KOPT-K1 (cell line): ENCODE measurements at regions not wholly inside any gene's neighbourhood (a gene's known extent, or its start where the extent isn't known, plus 50 kb on each side); places are given as distances from the start of the nearest gene placed in this dataset.

Experiments used
- H3K27ac ChIP-seq: fragments of 200-600 bp; sonication (generic); 2 replicates; pipeline ENCODE4 v1.5.1; 2016; ENCODE audit warnings: antibody characterized with exemption, mild to moderate bottlenecking, low read depth, low read length; ENCODE audit not compliant: poor library complexity, severe bottlenecking
- H3K36me3 ChIP-seq: fragments of 200-600 bp; sonication (generic); 2 replicates; pipeline ENCODE4 v1.5.1; 2017; ENCODE audit warnings: antibody characterized with exemption, mild to moderate bottlenecking, low read length, moderate library complexity; ENCODE audit not compliant: insufficient read depth
- H3K9me3 ChIP-seq: fragments of 200-600 bp; sonication (generic); 2 replicates; pipeline ENCODE4 v1.5.1; 2017; ENCODE audit warnings: antibody characterized with exemption, low read length, mild to moderate bottlenecking; ENCODE audit not compliant: insufficient read depth, poor library complexity, severe bottlenecking

GRCh38 chr2:146939991-146940685, 904.7 kb upstream of the ACVR2A start:
- Histone ChIP-seq H3K36me3 (no peaks in the 10 kb centered on the region), H3K27ac (no peak overlapping the region), H3K9me3 (no peaks in the 10 kb centered on the region)

DNA sequence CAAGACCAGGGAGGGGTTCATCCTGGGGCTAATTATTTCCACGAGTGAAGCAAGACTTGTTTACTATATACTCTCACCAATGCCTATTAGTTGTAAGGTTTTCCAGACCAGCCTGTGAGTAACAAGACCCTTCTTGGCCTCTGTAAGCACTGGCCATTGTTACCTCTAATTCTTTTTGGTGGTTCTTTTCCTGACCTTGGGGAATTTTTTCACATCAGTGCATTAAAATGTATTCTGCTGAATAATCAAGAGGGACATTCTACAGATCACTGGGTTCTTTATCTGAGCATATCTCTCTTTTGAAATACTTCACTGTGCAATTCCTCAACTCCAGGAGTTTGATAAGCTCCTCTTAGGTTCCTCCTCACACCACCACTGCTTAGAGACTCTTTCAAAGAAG, 909.9 kb upstream of the ACVR2A start:
- Histone ChIP-seq H3K9me3 (no peaks in the 10 kb centered on the region), H3K27ac (no peak overlapping the region), H3K36me3 (no peaks in the 10 kb centered on the region)

DNA sequence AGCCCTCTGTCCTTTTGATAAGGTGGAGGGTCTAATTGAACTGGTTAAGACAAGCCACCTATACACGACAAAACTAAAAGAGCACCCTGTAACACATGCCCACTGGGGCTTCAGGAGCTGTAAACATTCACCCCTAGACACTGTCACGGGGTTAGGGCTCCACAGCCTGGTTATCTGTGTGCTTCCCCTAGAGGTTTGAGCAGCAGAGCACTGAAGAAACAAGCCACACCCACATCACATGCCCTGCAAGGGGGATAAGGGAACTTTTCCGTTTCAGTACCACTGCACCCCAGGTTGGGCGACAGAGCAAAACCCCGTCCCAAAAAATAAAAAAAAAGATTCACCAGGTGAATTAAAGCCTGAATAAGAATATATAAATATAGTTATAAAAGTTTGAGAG, 913.7 kb upstream of the ACVR2A start:
- H3K9me3 ChIP-seq = no peaks in the 10 kb centered on the region
- no peaks in the 10 kb centered on the region for H3K36me3 ChIP-seq
- H3K27ac ChIP-seq = no peak overlapping the region

- no peaks in the 10 kb centered on the region for H3K9me3 ChIP-seq
- no peak overlapping the region for H3K27ac ChIP-seq
- no peaks in the 10 kb centered on the region for H3K36me3 ChIP-seq
Measured at GRCh38 chr2:146927080-146927711, 917.6 kb upstream of the ACVR2A start.

- H3K27ac ChIP-seq = no peak overlapping the region
- no peaks in the 10 kb centered on the region for H3K36me3 ChIP-seq
- no peaks in the 10 kb centered on the region for H3K9me3 ChIP-seq
Measured at GRCh38 chr2:146918280-146918679, 926.5 kb upstream of the ACVR2A start.

GRCh38 chr2:146917431-146918042, 927.3 kb upstream of the ACVR2A start:
- Histone ChIP-seq H3K9me3 (no peaks in the 10 kb centered on the region), H3K36me3 (no peaks in the 10 kb centered on the region), H3K27ac (no peak overlapping the region)

- Histone ChIP-seq H3K36me3 (no peaks in the 10 kb centered on the region), H3K27ac (no peak overlapping the region), H3K9me3 (no peaks in the 10 kb centered on the region)
Measured at GRCh38 chr2:146916914-146917313, 927.9 kb upstream of the ACVR2A start.

- Histone ChIP-seq H3K27ac (no peak overlapping the region), H3K9me3 (no peaks in the 10 kb centered on the region), H3K36me3 (no peaks in the 10 kb centered on the region)
Measured at GRCh38 chr2:146913476-146913875, 931.4 kb upstream of the ACVR2A start.

DNA sequence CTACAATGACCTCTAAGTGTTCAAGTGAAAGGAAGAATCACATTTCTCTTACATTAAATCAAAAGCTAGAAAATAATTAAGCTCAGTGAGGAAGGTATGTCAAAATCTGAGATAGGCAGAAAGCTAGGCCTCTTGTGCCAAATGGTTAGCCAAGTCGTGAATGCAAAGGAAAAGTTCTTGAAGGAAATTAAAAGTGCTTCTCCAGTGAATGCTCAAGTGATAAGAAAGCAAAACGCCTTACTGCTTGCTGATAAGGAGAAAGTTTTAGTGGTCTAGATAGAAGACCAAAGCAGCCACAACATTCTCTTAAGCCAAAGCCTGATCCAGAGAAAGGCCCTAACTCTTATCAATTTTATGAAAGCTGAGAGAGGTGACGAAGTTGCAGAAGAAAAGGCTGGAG, 932.3 kb upstream of the ACVR2A start:
- Histone ChIP-seq H3K9me3 (no peaks in the 10 kb centered on the region), H3K36me3 (no peaks in the 10 kb centered on the region), H3K27ac (no peak overlapping the region)

GRCh38 chr2:146908776-146909175, 936.1 kb upstream of the ACVR2A start:
- no peak overlapping the region for H3K27ac ChIP-seq
- H3K9me3 ChIP-seq = no peaks in the 10 kb centered on the region

GRCh38 chr2:146898083-146898482, 946.7 kb upstream of the ACVR2A start:
- Histone ChIP-seq H3K9me3 (no peaks in the 10 kb centered on the region), H3K27ac (no peak overlapping the region), H3K36me3 (no peaks in the 10 kb centered on the region)

More at GRCh38 chr2:146908776-146909175, 936.1 kb upstream of the ACVR2A start:
- no peaks in the 10 kb centered on the region for H3K36me3 ChIP-seq

- H3K27ac ChIP-seq = no peak overlapping the region
- H3K9me3 ChIP-seq = no peaks in the 10 kb centered on the region
- H3K36me3 ChIP-seq = no peaks in the 10 kb centered on the region
Measured at GRCh38 chr2:146894514-146894913, 950.3 kb upstream of the ACVR2A start.

DNA sequence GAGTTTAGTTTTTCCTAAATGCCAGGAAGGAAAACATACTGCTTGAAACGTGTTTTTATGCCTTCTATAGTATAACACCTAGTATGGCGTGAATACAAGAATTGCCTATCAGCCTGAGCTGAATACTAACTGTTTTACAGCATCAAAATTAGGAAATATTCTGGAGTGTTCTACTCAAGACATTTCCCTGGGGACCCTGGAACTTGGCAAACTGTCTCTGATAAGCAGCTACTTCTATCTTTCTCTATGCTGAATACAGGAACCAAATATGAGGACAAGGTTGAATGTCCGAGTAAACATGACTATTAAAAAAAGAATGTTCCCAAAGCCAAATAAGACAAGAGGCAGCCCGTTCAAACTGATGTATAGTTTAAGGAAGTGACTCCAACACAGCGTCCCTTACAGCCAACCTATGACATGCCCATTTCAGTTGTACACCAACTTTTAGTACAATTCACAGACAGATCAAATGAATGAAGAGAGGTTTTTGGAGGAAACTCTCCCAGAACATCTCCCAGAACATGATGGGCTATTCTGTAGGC, 951.3 kb upstream of the ACVR2A start:
- Histone ChIP-seq H3K27ac (no peak overlapping the region), H3K9me3 (no peaks in the 10 kb centered on the region), H3K36me3 (no peaks in the 10 kb centered on the region)

- no peak overlapping the region for H3K27ac ChIP-seq
- no peaks in the 10 kb centered on the region for H3K9me3 ChIP-seq
- H3K36me3 ChIP-seq = no peaks in the 10 kb centered on the region
Measured at GRCh38 chr2:146890491-146890890, 954.3 kb upstream of the ACVR2A start.

- Histone ChIP-seq H3K27ac (no peak overlapping the region), H3K36me3 (no peaks in the 10 kb centered on the region), H3K9me3 (peaks cover 8% of the 10 kb centered on the region)
Measured at GRCh38 chr2:146879882-146880281, 964.9 kb upstream of the ACVR2A start.
